H9 (cell line): ENCODE measurements at regions not wholly inside any gene's neighbourhood (a gene's known extent, or its start where the extent isn't known, plus 50 kb on each side); places are given as distances from the start of the nearest gene placed in this dataset.

Experiments
- DNase-seq: peaks from one replicate; pipeline ENCODE4 v3.0.0-alpha.2; 2017
- H2AFZ ChIP-seq: one replicate; pipeline ENCODE4 v1.6.1; 2013; ENCODE audit warnings: mild to moderate bottlenecking, low read length, control low read depth, moderate library complexity
- H2AK5ac ChIP-seq: 2 replicates; pipeline ENCODE4 v1.6.1; 2013; ENCODE audit warnings: low read length, control low read depth, mixed read lengths; ENCODE audit not compliant: insufficient read length
- H2BK120ac ChIP-seq: one replicate; pipeline ENCODE4 v1.6.1; 2013; ENCODE audit warnings: low read depth, mild to moderate bottlenecking, low read length, control low read depth, inconsistent platforms; ENCODE audit not compliant: poor library complexity, severe bottlenecking
- H2BK12ac ChIP-seq: 2 replicates; pipeline ENCODE4 v1.6.1; 2013; ENCODE audit warnings: low read length, control low read depth, mixed read lengths, low read depth; ENCODE audit not compliant: insufficient read length
- H2BK15ac ChIP-seq: 2 replicates; pipeline ENCODE4 v1.6.1; 2013; ENCODE audit warnings: low read depth, low read length, control low read depth
- H2BK20ac ChIP-seq: one replicate; pipeline ENCODE4 v1.6.1; 2013; ENCODE audit warnings: low read depth, mild to moderate bottlenecking, low read length, control low read depth, inconsistent platforms; ENCODE audit not compliant: poor library complexity, severe bottlenecking
- H2BK5ac ChIP-seq: 2 replicates; pipeline ENCODE4 v1.6.1; 2013; ENCODE audit warnings: low read length, control low read depth, mixed read lengths; ENCODE audit not compliant: insufficient read length
- H3K14ac ChIP-seq: 2 replicates; pipeline ENCODE4 v1.6.1; 2013; ENCODE audit warnings: low read length, control low read depth; ENCODE audit not compliant: insufficient read depth
- H3K18ac ChIP-seq: 2 replicates; pipeline ENCODE4 v1.6.1; 2013; ENCODE audit warnings: low read depth, mild to moderate bottlenecking, mixed read lengths, low read length, control low read depth; ENCODE audit not compliant: insufficient read length
- H3K23ac ChIP-seq: 2 replicates; pipeline ENCODE4 v1.6.1; 2013; ENCODE audit warnings: low read length, control low read depth, mixed read lengths, low read depth; ENCODE audit not compliant: insufficient read length
- H3K23me2 ChIP-seq: 2 replicates; pipeline ENCODE4 v1.6.1; 2013; ENCODE audit warnings: low read depth, mild to moderate bottlenecking, mixed read lengths, low read length, control low read depth; ENCODE audit not compliant: insufficient read length, poor library complexity, severe bottlenecking
- H3K27ac ChIP-seq: 2 replicates; pipeline ENCODE4 v1.5.1; 2013; ENCODE audit warnings: low read length, control low read depth, mixed read lengths, low read depth; ENCODE audit not compliant: insufficient read length
- H3K27me3 ChIP-seq: 2 replicates; pipeline ENCODE4 v1.6.1; 2013; ENCODE audit warnings: low read length, control low read depth, inconsistent platforms; ENCODE audit not compliant: insufficient read depth
- H3K4ac ChIP-seq: 2 replicates; pipeline ENCODE4 v1.6.1; 2013; ENCODE audit warnings: low read depth, mild to moderate bottlenecking, control low read depth, inconsistent platforms, low read length, moderate library complexity
- H3K4me1 ChIP-seq: 2 replicates; pipeline ENCODE4 v1.6.1; 2013; ENCODE audit warnings: low read length, control low read depth, inconsistent platforms; ENCODE audit not compliant: insufficient read depth
- H3K4me2 ChIP-seq: 2 replicates; pipeline ENCODE4 v1.6.1; 2013; ENCODE audit warnings: low read length, control low read depth, mixed read lengths; ENCODE audit not compliant: insufficient read length, insufficient read depth
- H3K56ac ChIP-seq: 2 replicates; pipeline ENCODE4 v1.6.1; 2013; ENCODE audit warnings: low read depth, mild to moderate bottlenecking, mixed read lengths, low read length, control low read depth; ENCODE audit not compliant: insufficient read length
- H3K79me1 ChIP-seq: 2 replicates; pipeline ENCODE4 v1.6.1; 2013; ENCODE audit warnings: low read depth, mild to moderate bottlenecking, moderate library complexity, low read length, control low read depth, inconsistent platforms; ENCODE audit not compliant: insufficient read depth, poor library complexity, severe bottlenecking
- H3K79me2 ChIP-seq: 2 replicates; pipeline ENCODE4 v1.6.1; 2013; ENCODE audit warnings: low read length, control low read depth, inconsistent platforms; ENCODE audit not compliant: insufficient read depth
- H3K9ac ChIP-seq: 2 replicates; pipeline ENCODE4 v1.6.1; 2013; ENCODE audit warnings: low read length, control low read depth, mixed read lengths; ENCODE audit not compliant: insufficient read length; ENCODE audit errors: extremely low read depth
- H3K9me3 ChIP-seq: one replicate; pipeline ENCODE4 v1.6.1; 2013; ENCODE audit warnings: low read depth, low read length, inconsistent platforms; ENCODE audit not compliant: control insufficient read depth
- H3T11ph ChIP-seq: one replicate; pipeline ENCODE4 v1.6.1; 2013; ENCODE audit warnings: mild to moderate bottlenecking, low read length, control low read depth, inconsistent platforms
- H4K20me1 ChIP-seq: one replicate; pipeline ENCODE4 v1.6.1; 2013; ENCODE audit not compliant: control insufficient read depth, insufficient read length, insufficient read depth
- H4K5ac ChIP-seq: 2 replicates; pipeline ENCODE4 v1.6.1; 2013; ENCODE audit warnings: low read depth, mild to moderate bottlenecking, mixed read lengths, low read length, control low read depth; ENCODE audit not compliant: insufficient read length
- H4K8ac ChIP-seq: replicated peaks from 2 replicates; pipeline ENCODE4 v1.6.1; 2013; ENCODE audit warnings: low read length, control low read depth, mixed read lengths, low read depth; ENCODE audit not compliant: insufficient read length
- H4K91ac ChIP-seq: 2 replicates; pipeline ENCODE4 v1.6.1; 2013; ENCODE audit warnings: low read depth, mild to moderate bottlenecking, moderate library complexity, mixed read lengths, low read length, control low read depth; ENCODE audit not compliant: insufficient read length
- H3K27ac Mint-ChIP-seq, 3 experiments: 2 replicates in 2 of 3; 3 replicates in 1 of 3; pipeline ENCODE4 v1.8.0; 2020 to 2021; ENCODE audit warnings: mixed read lengths in 3 of 3, mild to moderate bottlenecking in 1 of 3, moderate library complexity in 1 of 3
- H3K27me3 Mint-ChIP-seq: 2 replicates; pipeline ENCODE4 v1.8.0; 2021; ENCODE audit warnings: low read depth, mild to moderate bottlenecking, moderate library complexity, mixed read lengths
- H3K36me3 Mint-ChIP-seq, 3 experiments: 2 replicates in 2 of 3; 3 replicates in 1 of 3; pipeline ENCODE4 v1.8.0; 2020 to 2021; ENCODE audit warnings: low read depth in 3 of 3, mixed read lengths in 3 of 3; ENCODE audit not compliant: insufficient read depth in 1 of 3
- H3K4me1 Mint-ChIP-seq, 2 experiments: 2 replicates each; pipeline ENCODE4 v1.8.0; 2020; ENCODE audit warnings: mixed read lengths in 2 of 2
- H3K4me3 Mint-ChIP-seq, 2 experiments: 2 replicates in 1 of 2; 3 replicates in 1 of 2; pipeline ENCODE4 v1.8.0; 2020 to 2021; ENCODE audit warnings: mild to moderate bottlenecking in 2 of 2, mixed read lengths in 2 of 2, moderate library complexity in 1 of 2
- H3K9me3 Mint-ChIP-seq, 2 experiments: 2 replicates in 1 of 2; 3 replicates in 1 of 2; pipeline ENCODE4 v1.8.0; 2020; ENCODE audit warnings: mild to moderate bottlenecking in 2 of 2, mixed read lengths in 2 of 2, moderate library complexity in 1 of 2
- CTCF ChIP-seq: fragments of 200-600 bp; sonication (generic); conservative IDR thresholded peaks from 3 replicates; pipeline ENCODE4 v1.8.0; 2021; ENCODE audit warnings: antibody characterized with exemption, mild to moderate bottlenecking

GRCh38 chr5:175317872-175318271, 126.1 kb downstream of the DRD1 start:
- H3K14ac ChIP-seq = no peak overlapping the region
- H2BK12ac ChIP-seq = no peak overlapping the region
- H2BK20ac ChIP-seq = no peak overlapping the region
- DNase-seq = no peak
- H3K23me2 ChIP-seq = no peaks in the 10 kb centered on the region
- no peaks in the 10 kb centered on the region for H3K9me3 ChIP-seq
- H3K27me3 ChIP-seq = no peaks in the 10 kb centered on the region
- H2AFZ ChIP-seq = no peak overlapping the region
- H3K9me3 Mint-ChIP-seq = no peaks in the 10 kb centered on the region
- no peak for TF ChIP-seq CTCF
- no peak overlapping the region for H3K23ac ChIP-seq
- H4K20me1 ChIP-seq = no peaks in the 10 kb centered on the region
- no peak overlapping the region for H3T11ph ChIP-seq
- no peak overlapping the region for H3K4me2 ChIP-seq
- H4K8ac ChIP-seq = no peak overlapping the region
- H3K79me1 ChIP-seq = no peaks in the 10 kb centered on the region
- no peak overlapping the region for H2BK5ac ChIP-seq
- no peak overlapping the region for H2BK15ac ChIP-seq
- H3K27me3 Mint-ChIP-seq = peaks cover 9% of the 10 kb centered on the region
- no peaks in the 10 kb centered on the region for H3K4me1 ChIP-seq
- H3K4ac ChIP-seq = no peak overlapping the region
- H3K9ac ChIP-seq = no peak overlapping the region
- H3K36me3 Mint-ChIP-seq = no peaks in the 10 kb centered on the region
- H3K79me2 ChIP-seq = no peaks in the 10 kb centered on the region
- H4K91ac ChIP-seq = no peak overlapping the region
- no peak overlapping the region for H3K18ac ChIP-seq
- peaks cover 0 to 4% of the 10 kb centered on the region in 2 experiments; a peak in 2 of 4 replicates for H3K4me1 Mint-ChIP-seq
- no peak overlapping the region for H3K27ac ChIP-seq
- no peak overlapping the region for H2BK120ac ChIP-seq
- H3K4me3 Mint-ChIP-seq = no peak overlapping the region
- no peak overlapping the region for H4K5ac ChIP-seq
- H3K27ac Mint-ChIP-seq = no peak overlapping the region
- no peak overlapping the region for H2AK5ac ChIP-seq
- no peak overlapping the region for H3K56ac ChIP-seq
